Stimulated activated effector memory CD8-positive, alpha-beta T cell treated with anti-CD3 and anti-CD28 coated beads, Interleukin-12 subunit alpha, Interleukin-12 subunit beta, amount 100 ng/mL, for 72 hours (primary cell): ENCODE measurements at regions not wholly inside any gene's neighbourhood (a gene's known extent, or its start where the extent isn't known, plus 50 kb on each side); places are given as distances from the start of the nearest gene placed in this dataset.
"Not testable (repeated sequence)": the region's sequence is repeated elsewhere in the genome, so short reads cannot be mapped to it uniquely, and the experiment has no call there.

ENCODE experiments used
- ATAC-seq: fragments of 150-1000 bp; cut with Tn5 transposase; 2 replicates; pipeline ENCODE4 v1.10.0; 2021
- DNase-seq, 2 donors: peaks; one replicate each; pipeline ENCODE4 v3.0.0; 2021 to 2022; ENCODE audit warnings: low spot score in 2 of 2
- H3K27ac Mint-ChIP-seq: one replicate; pipeline ENCODE4 v1.8.0; 2022; ENCODE audit warnings: mild to moderate bottlenecking, mixed read lengths
- H3K36me3 Mint-ChIP-seq: one replicate; pipeline ENCODE4 v1.8.0; 2022; ENCODE audit warnings: mild to moderate bottlenecking, mixed read lengths
- H3K4me1 Mint-ChIP-seq: one replicate; pipeline ENCODE4 v1.8.0; 2022; ENCODE audit warnings: mixed read lengths
- H3K4me3 Mint-ChIP-seq: one replicate; pipeline ENCODE4 v1.8.0; 2022; ENCODE audit warnings: mild to moderate bottlenecking, mixed read lengths
- H3K9me3 Mint-ChIP-seq: one replicate; pipeline ENCODE4 v1.8.0; 2022; ENCODE audit warnings: mixed read lengths

DNA sequence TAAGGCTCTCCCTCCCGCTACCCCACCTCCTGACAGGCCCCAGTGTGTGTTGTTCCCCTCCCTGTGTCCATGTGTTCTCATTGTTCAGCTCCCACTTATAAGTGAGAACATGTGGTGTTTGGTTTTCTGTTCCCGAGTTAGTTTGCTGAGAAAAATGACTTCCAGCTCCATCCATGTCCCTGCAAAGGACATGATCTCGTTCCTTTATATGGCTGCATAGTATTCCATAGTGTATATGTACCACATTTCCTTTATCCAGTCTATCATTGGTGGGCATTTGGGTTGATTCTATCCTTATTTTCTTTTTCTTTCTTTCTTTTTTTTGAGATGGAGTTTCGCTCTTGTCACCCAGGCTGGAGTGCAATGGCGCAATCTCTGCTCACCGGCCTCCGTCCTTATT, 57.8 kb upstream of the RASSF3 start:
- not testable (repeated sequence) for H3K4me1 Mint-ChIP-seq, H3K27ac Mint-ChIP-seq, H3K9me3 Mint-ChIP-seq, ATAC-seq, DNase-seq, H3K4me3 Mint-ChIP-seq, H3K36me3 Mint-ChIP-seq

GRCh38 chr12:64553689-64554088, 56.6 kb upstream of the RASSF3 start:
- ATAC-seq, H3K4me3 Mint-ChIP-seq, H3K4me1 Mint-ChIP-seq, H3K27ac Mint-ChIP-seq, DNase-seq, H3K9me3 Mint-ChIP-seq, H3K36me3 Mint-ChIP-seq: not testable (repeated sequence)

GRCh38 chr12:64556231-64556630, 54.1 kb upstream of the RASSF3 start:
- H3K9me3 Mint-ChIP-seq = no peaks in the 10 kb centered on the region
- H3K4me3 Mint-ChIP-seq = no peak overlapping the region
- no peaks in the 10 kb centered on the region for H3K4me1 Mint-ChIP-seq
- H3K27ac Mint-ChIP-seq = no peak overlapping the region
- H3K36me3 Mint-ChIP-seq = no peaks in the 10 kb centered on the region
- DNase-seq = no peak
- ATAC-seq = peak; percentile 26

- DNase-seq (no peak), ATAC-seq (no peak)
- Mint-ChIP-seq H3K4me3 (no peak overlapping the region), H3K4me1 (no peaks in the 10 kb centered on the region), H3K36me3 (no peaks in the 10 kb centered on the region), H3K9me3 (no peaks in the 10 kb centered on the region), H3K27ac (no peak overlapping the region)
Observed at GRCh38 chr12:64558754-64559153, 51.5 kb upstream of the RASSF3 start.

- no peak for DNase-seq
- H3K4me3 Mint-ChIP-seq = no peak overlapping the region
- H3K27ac Mint-ChIP-seq = no peak overlapping the region
- no peaks in the 10 kb centered on the region for H3K36me3 Mint-ChIP-seq
- no peaks in the 10 kb centered on the region for H3K4me1 Mint-ChIP-seq
- no peaks in the 10 kb centered on the region for H3K9me3 Mint-ChIP-seq
- peak; percentile 69 for ATAC-seq
Observed at GRCh38 chr12:64560396-64561301, 49.6 kb upstream of the RASSF3 start.
